SK-N-SH (cell line): ENCODE measurements at regions not wholly inside any gene's neighbourhood (a gene's known extent, or its start where the extent isn't known, plus 50 kb on each side); places are given as distances from the start of the nearest gene placed in this dataset.

Experiments used
- CTCF ChIA-PET: fragments of 300-600, 350-600 bp; formaldehyde crosslinking; extraction: SDS; loops from one replicate; lab custom pipeline; 2021; lab: Yijun Ruan, JAX
- POLR2A ChIA-PET: fragments of 350-600 bp; sonication (Branson Sonifier 250); formaldehyde crosslinking; extraction: SDS; loops from one replicate; lab custom pipeline; 2020; ENCODE audit warnings: antibody characterized with exemption, inconsistent platforms; lab: Yijun Ruan, JAX
- DNase-seq: peaks from one replicate; pipeline ENCODE4 v3.0.0; 2012
- H2AFZ ChIP-seq: fragments of 200-600 bp; sonication (generic); 2 replicates; pipeline ENCODE4 v1.8.1; 2016; ENCODE audit warnings: antibody characterized with exemption, mild to moderate bottlenecking, low read depth
- H3F3A ChIP-seq: fragments of 200-600 bp; sonication (generic); replicated peaks from 2 replicates; pipeline ENCODE3; 2016; ENCODE audit warnings: antibody characterized with exemption, mild to moderate bottlenecking; ENCODE audit not compliant: insufficient read depth
- H3K27ac ChIP-seq, 2 experiments: fragments of 200-500 bp in 1 of 2; fragments of 200-600 bp in 1 of 2; sonication (Bioruptor generic) in 1 of 2; sonication (generic), shearing (Covaris generic) in 1 of 2; 2 replicates each; pipeline versions ENCODE4 v1.5.1 to v1.6.1; 2014 to 2016; ENCODE audit warnings: low read depth in 2 of 2, inconsistent platforms in 1 of 2, low read length in 1 of 2, mild to moderate bottlenecking in 1 of 2, mixed read lengths in 1 of 2
- H3K27me3 ChIP-seq: fragments of 200-600 bp; sonication (generic), shearing (Covaris generic); 2 replicates; pipeline ENCODE4 v1.6.1; 2016; ENCODE audit warnings: mixed run types; ENCODE audit not compliant: insufficient read depth
- H3K36me3 ChIP-seq, 2 experiments: fragments of 200-500 bp in 1 of 2; fragments of 200-600 bp in 1 of 2; sonication (Bioruptor generic) in 1 of 2; sonication (generic) in 1 of 2; replicated peaks in 1 of 2; 2 replicates each; pipeline versions ENCODE3 to v1.5.1; 2014 to 2016; ENCODE audit warnings: low read length in 1 of 2, mild to moderate bottlenecking in 1 of 2; ENCODE audit not compliant: insufficient read depth in 2 of 2, control insufficient read depth in 1 of 2
- H3K4me1 ChIP-seq, 2 experiments: fragments of 200-500 bp in 1 of 2; fragments of 200-600 bp in 1 of 2; sonication (Bioruptor generic) in 1 of 2; sonication (generic), shearing (Covaris generic) in 1 of 2; 2 replicates each; pipeline versions ENCODE4 v1.5.1 to v1.6.1; 2014 to 2016; ENCODE audit warnings: low read depth in 1 of 2, low read length in 1 of 2, mixed run types in 1 of 2; ENCODE audit not compliant: insufficient read depth in 2 of 2, control insufficient read depth in 1 of 2
- H3K4me2 ChIP-seq: fragments of 200-600 bp; sonication (generic), shearing (Covaris generic); 2 replicates; pipeline ENCODE4 v1.6.1; 2017; ENCODE audit warnings: mixed run types
- H3K4me3 ChIP-seq, 2 experiments: fragments of 200-500 bp in 1 of 2; fragments of 200-600 bp in 1 of 2; sonication (Bioruptor generic) in 1 of 2; sonication (generic), shearing (Covaris generic) in 1 of 2; 2 replicates each; pipeline versions ENCODE4 v1.5.1 to v1.8.1; 2014 to 2016; ENCODE audit warnings: low read depth in 2 of 2, inconsistent platforms in 1 of 2, low read length in 1 of 2, mild to moderate bottlenecking in 1 of 2, mixed read lengths in 1 of 2, moderate library complexity in 1 of 2
- H3K79me2 ChIP-seq: fragments of 200-600 bp; sonication (generic); 2 replicates; pipeline ENCODE4 v1.8.1; 2017; ENCODE audit warnings: mild to moderate bottlenecking; ENCODE audit not compliant: insufficient read depth
- H3K9ac ChIP-seq: fragments of 200-600 bp; sonication (generic); 2 replicates; pipeline ENCODE4 v1.6.1; 2017; ENCODE audit warnings: mixed run types
- H3K9me2 ChIP-seq: fragments of 200-600 bp; sonication (generic); 2 replicates; pipeline ENCODE4 v1.6.1; 2017; ENCODE audit warnings: mixed run types
- H3K9me3 ChIP-seq: fragments of 200-600 bp; sonication (generic); 2 replicates; pipeline ENCODE4 v1.6.1; 2017; ENCODE audit warnings: mixed run types, mild to moderate bottlenecking, moderate library complexity
- H4K20me1 ChIP-seq: fragments of 200-600 bp; sonication (generic); 2 replicates; pipeline ENCODE4 v1.6.1; 2017; ENCODE audit warnings: mild to moderate bottlenecking, mixed run types; ENCODE audit not compliant: insufficient read depth
- EP300 ChIP-seq, 2 experiments: IDR thresholded peaks; 2 replicates each; pipeline versions ENCODE4 v1.4.0 to v1.6.1; 2012; ENCODE audit warnings: borderline replicate concordance in 1 of 2, low read depth in 1 of 2, low read length in 1 of 2
- FOSL2 ChIP-seq: IDR thresholded peaks from 2 replicates; pipeline ENCODE4 v1.4.0; 2012; ENCODE audit warnings: low read depth, mild to moderate bottlenecking, moderate library complexity, borderline replicate concordance
- GABPA ChIP-seq: IDR thresholded peaks from 2 replicates; pipeline ENCODE4 v1.4.0; 2012; ENCODE audit warnings: low read depth, mild to moderate bottlenecking
- GATA2 ChIP-seq: sonication (generic); formaldehyde crosslinking; IDR thresholded peaks from 2 replicates; pipeline ENCODE4 v1.5.0; 2020; ENCODE audit warnings: mild to moderate bottlenecking, missing genetic modification reagents
- IRF3 ChIP-seq: fragments of 150-350 bp; IDR thresholded peaks from 2 replicates; pipeline ENCODE4 v1.6.1; 2016; ENCODE audit warnings: mild to moderate bottlenecking, low read depth, low read length
- MEF2A ChIP-seq: IDR thresholded peaks from 2 replicates; pipeline ENCODE4 v1.4.0; 2012; ENCODE audit warnings: low read depth, borderline replicate concordance
- MXI1 ChIP-seq: IDR thresholded peaks from 2 replicates; pipeline ENCODE4 v1.6.1; 2012; ENCODE audit warnings: mild to moderate bottlenecking, low read depth, low read length, improper control_type of control experiment
- RAD21 ChIP-seq: IDR thresholded peaks from 2 replicates; pipeline ENCODE4 v1.6.1; 2012; ENCODE audit warnings: mild to moderate bottlenecking, low read length
- RXRA ChIP-seq: IDR thresholded peaks from 2 replicates; pipeline ENCODE4 v1.4.0; 2012; ENCODE audit warnings: low read depth, mild to moderate bottlenecking, borderline replicate concordance
- SMC3 ChIP-seq: IDR thresholded peaks from 2 replicates; pipeline ENCODE4 v1.6.1; 2012; ENCODE audit warnings: low read depth, low read length, improper control_type of control experiment
- YY1 ChIP-seq: IDR thresholded peaks from 2 replicates; pipeline ENCODE4 v1.4.0; 2012; ENCODE audit warnings: low read depth, mild to moderate bottlenecking
- ZBTB33 ChIP-seq: IDR thresholded peaks from 2 replicates; pipeline ENCODE4 v1.4.0; 2012; ENCODE audit warnings: low read depth, borderline replicate concordance
- WGBS: methylation state at CpG from one replicate; pipeline ENCODE4 v1.1.6; 2017; ENCODE audit warnings: low lambda C conversion rate; 5-methylcytosine and 5-hydroxymethylcytosine counted together
- TF ChIP-seq, protein P1 (sequence below): IDR thresholded peaks from 2 replicates; pipeline ENCODE4 v1.6.1; 2012; ENCODE audit warnings: mild to moderate bottlenecking, low read depth, low read length, moderate library complexity

DNA sequence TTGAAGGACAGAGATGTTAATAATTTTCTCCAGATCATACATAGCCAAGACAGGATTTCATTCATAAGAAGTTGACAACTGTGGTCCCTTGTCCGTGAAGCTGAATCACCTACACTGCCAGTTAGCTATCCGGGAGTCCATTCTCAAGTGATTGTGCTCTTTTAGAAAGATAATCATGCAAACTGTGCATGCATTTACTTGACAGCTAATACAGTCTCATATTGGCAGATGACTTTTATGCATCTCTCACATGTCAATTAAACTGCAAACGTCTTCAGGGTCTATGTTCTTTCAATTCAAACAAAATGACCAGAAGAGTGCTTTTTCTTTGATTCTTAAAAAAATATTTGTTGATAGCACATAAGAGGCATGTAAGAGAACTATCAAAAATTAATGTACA is 1572.9 kb downstream of the C4orf33 start:
- POLR2A ChIA-PET, result no interaction called here
- Histone ChIP-seq H3K4me2 (no peak overlapping the region), H3K27ac (no peak overlapping the region), H3K9ac (no peak overlapping the region), H3K9me3 (no peaks in the 10 kb centered on the region), H3K9me2 (no peaks in the 10 kb centered on the region), H2AFZ (no peak overlapping the region), H3K79me2 (no peaks in the 10 kb centered on the region), H3K27me3 (no peaks in the 10 kb centered on the region), H4K20me1 (no peaks in the 10 kb centered on the region), H3K4me3 (no peak overlapping the region), H3K36me3 (no peaks in the 10 kb centered on the region), H3F3A (no peaks in the 10 kb centered on the region), H3K4me1 (no peaks in the 10 kb centered on the region)
- no peak for DNase-seq
- 1% methylated on average over 3 of the region's 3 CpGs for WGBS
- no peak for TF ChIP-seq MEF2A
- TF ChIP-seq, protein P1, sequence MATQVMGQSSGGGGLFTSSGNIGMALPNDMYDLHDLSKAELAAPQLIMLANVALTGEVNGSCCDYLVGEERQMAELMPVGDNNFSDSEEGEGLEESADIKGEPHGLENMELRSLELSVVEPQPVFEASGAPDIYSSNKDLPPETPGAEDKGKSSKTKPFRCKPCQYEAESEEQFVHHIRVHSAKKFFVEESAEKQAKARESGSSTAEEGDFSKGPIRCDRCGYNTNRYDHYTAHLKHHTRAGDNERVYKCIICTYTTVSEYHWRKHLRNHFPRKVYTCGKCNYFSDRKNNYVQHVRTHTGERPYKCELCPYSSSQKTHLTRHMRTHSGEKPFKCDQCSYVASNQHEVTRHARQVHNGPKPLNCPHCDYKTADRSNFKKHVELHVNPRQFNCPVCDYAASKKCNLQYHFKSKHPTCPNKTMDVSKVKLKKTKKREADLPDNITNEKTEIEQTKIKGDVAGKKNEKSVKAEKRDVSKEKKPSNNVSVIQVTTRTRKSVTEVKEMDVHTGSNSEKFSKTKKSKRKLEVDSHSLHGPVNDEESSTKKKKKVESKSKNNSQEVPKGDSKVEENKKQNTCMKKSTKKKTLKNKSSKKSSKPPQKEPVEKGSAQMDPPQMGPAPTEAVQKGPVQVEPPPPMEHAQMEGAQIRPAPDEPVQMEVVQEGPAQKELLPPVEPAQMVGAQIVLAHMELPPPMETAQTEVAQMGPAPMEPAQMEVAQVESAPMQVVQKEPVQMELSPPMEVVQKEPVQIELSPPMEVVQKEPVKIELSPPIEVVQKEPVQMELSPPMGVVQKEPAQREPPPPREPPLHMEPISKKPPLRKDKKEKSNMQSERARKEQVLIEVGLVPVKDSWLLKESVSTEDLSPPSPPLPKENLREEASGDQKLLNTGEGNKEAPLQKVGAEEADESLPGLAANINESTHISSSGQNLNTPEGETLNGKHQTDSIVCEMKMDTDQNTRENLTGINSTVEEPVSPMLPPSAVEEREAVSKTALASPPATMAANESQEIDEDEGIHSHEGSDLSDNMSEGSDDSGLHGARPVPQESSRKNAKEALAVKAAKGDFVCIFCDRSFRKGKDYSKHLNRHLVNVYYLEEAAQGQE, result no peak
- TF ChIP-seq RXRA, result no peak
- no peak for TF ChIP-seq YY1
- TF ChIP-seq ZBTB33, result no peak
- no peak for TF ChIP-seq RAD21
- no peak for TF ChIP-seq IRF3
- no peak for TF ChIP-seq MXI1
- no peak for TF ChIP-seq SMC3
- TF ChIP-seq GABPA, result no peak
- no peak for TF ChIP-seq GATA2 (CRISPR knock-in tag)
- CTCF ChIA-PET, result no interaction called here

DNA sequence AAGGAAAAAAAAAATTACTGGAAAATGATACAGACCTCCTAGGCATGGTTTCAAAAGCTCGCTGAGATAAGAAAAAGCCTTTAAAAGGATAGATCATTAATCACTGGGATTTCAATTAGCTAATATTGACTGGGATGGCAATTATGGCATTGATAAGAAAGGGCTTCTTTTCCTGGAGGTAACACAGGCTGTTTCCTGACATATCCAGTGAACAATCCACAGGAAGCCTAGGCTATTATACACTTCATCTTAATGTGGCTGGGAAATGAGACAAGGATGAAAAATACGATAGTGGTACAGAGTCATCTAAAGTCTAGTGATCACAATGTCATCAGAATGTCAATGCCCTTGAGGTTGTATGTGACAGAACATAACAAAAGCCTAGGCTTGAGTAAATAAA is 1579.3 kb downstream of the C4orf33 start:
- Histone ChIP-seq H3K79me2 (no peaks in the 10 kb centered on the region), H3K4me3 (no peak overlapping the region), H3K4me2 (no peak overlapping the region), H3K9me3 (no peaks in the 10 kb centered on the region), H3K27ac (peak overlapping the region in 1 of 2 experiments; percentile 60; a peak in 1 of 4 replicates), H3K36me3 (no peaks in the 10 kb centered on the region), H4K20me1 (no peaks in the 10 kb centered on the region), H2AFZ (no peak overlapping the region), H3K4me1 (no peaks in the 10 kb centered on the region; a peak in 1 of 4 replicates), H3K27me3 (no peaks in the 10 kb centered on the region), H3F3A (no peaks in the 10 kb centered on the region), H3K9me2 (no peaks in the 10 kb centered on the region), H3K9ac (no peak overlapping the region)
- CTCF ChIA-PET, result interaction anchor here (0.6 kb wide), 1 partner anchor 338 kb away, joined by 3 read pairs; no protein-coding TSS in a partner anchor
- TF ChIP-seq IRF3 (no peak), GATA2 (CRISPR knock-in tag) (peak; percentile 68), FOSL2 (no peak), EP300 (IDR thresholded peaks at IDR 0.05; ENCODE audit: borderline replicate concordance in 1 of 2, low read depth in 1 of 2, low read length in 1 of 2) (peak in 1 of 2 experiments; percentile 80; a peak in 2 of 4 replicates), MXI1 (no peak; the same call in 1 of the 2 replicates), RXRA (no peak), MEF2A (no peak)
- POLR2A ChIA-PET, result no interaction called here
- 4% methylated on average over 2 of the region's 2 CpGs for WGBS
- peak; percentile 19 for DNase-seq
